Right lobe of liver (tissue), 6 donors: ENCODE measurements at regions not wholly inside any gene's neighbourhood (a gene's known extent, or its start where the extent isn't known, plus 50 kb on each side); places are given as distances from the start of the nearest gene placed in this dataset.
A peak's percentile ranks its signal among the peaks of the same experiment; 100 is the strongest.

Experiments
- ATAC-seq, 4 donors: fragments of 200-7000 bp; cut with Tn5 transposase; one replicate each; pipeline ENCODE4 v1.9.1; 2020; ENCODE audit warnings: mild to moderate bottlenecking in 4 of 4, moderate library complexity in 4 of 4
- DNase-seq, 3 donors: peaks; one replicate each; pipeline ENCODE4 v3.0.0-alpha.2; 2020
- H3K27ac ChIP-seq, 3 donors: fragments of 200-600 bp; one replicate each; pipeline ENCODE4 v1.8.0; 2022
- H3K27me3 ChIP-seq, 2 donors: fragments of 200-600 bp; one replicate each; pipeline ENCODE4 v1.8.0; 2022
- H3K36me3 ChIP-seq, 4 donors: fragments of 200-600 bp; sonication (generic) in 1 of 4; one replicate each; pipeline versions ENCODE4 v1.5.1 to v1.8.0; 2017 to 2022; ENCODE audit warnings: control low read depth in 1 of 4
- H3K4me1 ChIP-seq, 4 donors: fragments of 200-600 bp; sonication (generic) in 1 of 4; one replicate each; pipeline versions ENCODE4 v1.5.1 to v1.8.0; 2017 to 2022; ENCODE audit warnings: control low read depth in 1 of 4
- H3K4me3 ChIP-seq, 3 donors: fragments of 200-600 bp; one replicate each; pipeline ENCODE4 v1.8.0; 2022
- H3K9me3 ChIP-seq, 4 donors: fragments of 200-600 bp; sonication (generic) in 1 of 4; one replicate each; pipeline versions ENCODE4 v1.5.1 to v1.8.0; 2017 to 2022; ENCODE audit warnings: control low read depth in 1 of 4
- POLR2A ChIP-seq: fragments of 450-650 bp; IDR thresholded peaks from one replicate; pipeline ENCODE4 v1.6.1; 2017; ENCODE audit warnings: antibody characterized with exemption, mild to moderate bottlenecking
- WGBS: methylation state at CpG from one replicate; pipeline ENCODE4 v1.1.6; 2018; ENCODE audit warnings: low coverage, low lambda C conversion rate; ENCODE audit not compliant: insufficient coverage; ENCODE audit errors: missing lambda C conversion rate; 5-methylcytosine and 5-hydroxymethylcytosine counted together
- intact Hi-C, 2 donors: fragments of 100-400 bp; cut with DNase I; formaldehyde crosslinking; loops; one replicate each; pipeline versions ENCODE4 v1.11.2 to v1.14.1; 2022
- TF ChIP-seq, protein P1 (sequence below), 4 donors: fragments of 200-600 bp in 3 of 4; fragments of 450-650 bp in 1 of 4; IDR thresholded peaks; one replicate each; pipeline versions ENCODE4 v1.5.1 to v1.8.0; 2016 to 2022; ENCODE audit warnings: antibody characterized with exemption in 4 of 4, mild to moderate bottlenecking in 2 of 4
- donor health status: DM: no; HTN: yes; CAD: no.
- donor health status: DM: no; HTN: no; CAD: no.
- donor health status: DM: no; HTN: no; CAD: no.
- donor health status: DM: no; HTN: yes; CAD: no.
- donor health status: DM: no; HTN: yes; CAD: no.

GRCh38 chr17:37827905-37828650, 83.2 kb upstream of the HNF1B start:
- ATAC-seq: no peak
- no peaks in the 10 kb centered on the region for H3K36me3 ChIP-seq
- intact Hi-C loops: no loop called here
- DNase-seq: no peak
- 66% methylated on average over 4 of the region's 5 CpGs for WGBS
- no peaks in the 10 kb centered on the region for H3K9me3 ChIP-seq
- no peak overlapping the region for H3K4me3 ChIP-seq
- no peak overlapping the region for H3K27ac ChIP-seq
- H3K4me1 ChIP-seq: peaks cover 0 to 11% (median 6%) of the 10 kb centered on the region in 4 donors
- TF ChIP-seq POLR2A: no peak
- TF ChIP-seq, protein P1, sequence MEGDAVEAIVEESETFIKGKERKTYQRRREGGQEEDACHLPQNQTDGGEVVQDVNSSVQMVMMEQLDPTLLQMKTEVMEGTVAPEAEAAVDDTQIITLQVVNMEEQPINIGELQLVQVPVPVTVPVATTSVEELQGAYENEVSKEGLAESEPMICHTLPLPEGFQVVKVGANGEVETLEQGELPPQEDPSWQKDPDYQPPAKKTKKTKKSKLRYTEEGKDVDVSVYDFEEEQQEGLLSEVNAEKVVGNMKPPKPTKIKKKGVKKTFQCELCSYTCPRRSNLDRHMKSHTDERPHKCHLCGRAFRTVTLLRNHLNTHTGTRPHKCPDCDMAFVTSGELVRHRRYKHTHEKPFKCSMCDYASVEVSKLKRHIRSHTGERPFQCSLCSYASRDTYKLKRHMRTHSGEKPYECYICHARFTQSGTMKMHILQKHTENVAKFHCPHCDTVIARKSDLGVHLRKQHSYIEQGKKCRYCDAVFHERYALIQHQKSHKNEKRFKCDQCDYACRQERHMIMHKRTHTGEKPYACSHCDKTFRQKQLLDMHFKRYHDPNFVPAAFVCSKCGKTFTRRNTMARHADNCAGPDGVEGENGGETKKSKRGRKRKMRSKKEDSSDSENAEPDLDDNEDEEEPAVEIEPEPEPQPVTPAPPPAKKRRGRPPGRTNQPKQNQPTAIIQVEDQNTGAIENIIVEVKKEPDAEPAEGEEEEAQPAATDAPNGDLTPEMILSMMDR (IDR thresholded peaks at IDR 0.05): no peak
- no peaks in the 10 kb centered on the region for H3K27me3 ChIP-seq

GRCh38 chr17:37826497-37827430, 81.9 kb upstream of the HNF1B start:
- peak; percentile 30 to 50 (median 42) for ATAC-seq
- H3K27ac ChIP-seq: no peak overlapping the region
- WGBS: 44% methylated on average over 2 of the region's 4 CpGs
- no peaks in the 10 kb centered on the region for H3K36me3 ChIP-seq
- H3K9me3 ChIP-seq: no peaks in the 10 kb centered on the region
- no peak overlapping the region for H3K4me3 ChIP-seq
- H3K27me3 ChIP-seq: no peaks in the 10 kb centered on the region
- DNase-seq: no peak
- TF ChIP-seq, protein P1 (IDR thresholded peaks at IDR 0.05): no peak
- TF ChIP-seq POLR2A: no peak
- H3K4me1 ChIP-seq: peaks cover 0 to 11% (median 6%) of the 10 kb centered on the region in 4 donors
- intact Hi-C loops: no loop called here

DNA sequence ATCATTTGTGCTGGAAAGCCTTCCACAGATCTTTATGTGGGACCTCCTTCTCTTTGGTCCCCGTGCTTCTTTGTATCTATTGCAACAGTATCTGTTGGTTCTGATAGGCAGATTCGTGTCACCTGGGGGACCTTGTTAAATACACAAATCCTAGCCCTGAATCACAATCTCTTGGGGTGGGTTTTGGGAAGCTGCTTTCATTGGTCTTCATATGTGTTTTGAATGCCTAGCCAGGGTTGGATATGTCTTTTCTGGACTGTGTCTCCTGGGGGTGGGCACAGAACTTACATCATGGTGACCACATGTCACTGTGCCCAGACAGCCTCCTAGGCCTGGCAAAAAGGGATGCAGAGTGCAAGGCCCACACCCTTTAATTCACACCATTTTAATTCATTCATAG, 81.0 kb upstream of the HNF1B start:
- no peak for DNase-seq
- WGBS: 83% methylated on average over 1 of the region's 2 CpGs
- Histone ChIP-seq H3K27me3 (no peaks in the 10 kb centered on the region), H3K27ac (no peak overlapping the region), H3K4me1 (peaks cover 0 to 11% (median 6%) of the 10 kb centered on the region in 4 donors), H3K9me3 (no peaks in the 10 kb centered on the region), H3K36me3 (no peaks in the 10 kb centered on the region), H3K4me3 (no peak overlapping the region)
- TF ChIP-seq, protein P1 (IDR thresholded peaks at IDR 0.05): no peak
- no peak for TF ChIP-seq POLR2A
- intact Hi-C loops: no loop called here
- no peak for ATAC-seq

- DNase-seq (peak in 1 of 3 donors; percentile 49), ATAC-seq (peak; percentile 60 to 73 (median 68))
- Histone ChIP-seq H3K36me3 (no peaks in the 10 kb centered on the region), H3K4me3 (no peak overlapping the region), H3K27ac (no peak overlapping the region), H3K9me3 (no peaks in the 10 kb centered on the region), H3K4me1 (peaks cover 0 to 11% (median 5%) of the 10 kb centered on the region in 4 donors), H3K27me3 (no peaks in the 10 kb centered on the region)
- no peak for TF ChIP-seq POLR2A
- TF ChIP-seq, protein P1 (IDR thresholded peaks at IDR 0.05): no peak
- intact Hi-C loops: no loop called here
- WGBS: 23% methylated on average over 11 of the region's 13 CpGs
Observed at GRCh38 chr17:37824534-37825485, 80.0 kb upstream of the HNF1B start.
